ENCODE measurements at regions not wholly inside any gene's neighbourhood (a gene's known extent, or its start where the extent isn't known, plus 50 kb on each side); places are given as distances from the start of the nearest gene placed in this dataset.

- TF ChIP-seq EZH2phosphoT487 (IDR thresholded peaks at IDR 0.05; ENCODE audit: low read depth, severe bottlenecking, unreplicated experiment) (no peak), CTCF (IDR thresholded peaks at IDR 0.05; ENCODE audit: poor library complexity) (peak; percentile 32)
Observed at GRCh38 chr5:110333384-110333783, 393.1 kb downstream of the TMEM232 start.

Measured in hepatocyte (in vitro differentiated cells).